Esophagus muscularis mucosa (tissue), 4 donors: ENCODE measurements at regions not wholly inside any gene's neighbourhood (a gene's known extent, or its start where the extent isn't known, plus 50 kb on each side); places are given as distances from the start of the nearest gene placed in this dataset.

Experiments
- CTCF ChIP-seq, 3 experiments: fragments of 200-600 bp in 2 of 3; fragments of 450-650 bp in 1 of 3; sonication (generic) in 2 of 3; IDR thresholded peaks; one replicate each; pipeline ENCODE4 v1.5.1; 2017 to 2019; ENCODE audit warnings: antibody characterized with exemption in 3 of 3, mild to moderate bottlenecking in 2 of 3, moderate library complexity in 1 of 3
- EP300 ChIP-seq: sonication (generic); formaldehyde crosslinking; IDR thresholded peaks from one replicate; pipeline ENCODE4 v1.6.1; 2017; ENCODE audit warnings: antibody characterized with exemption
- POLR2AphosphoS5 ChIP-seq, 2 donors: sonication (generic); formaldehyde crosslinking; IDR thresholded peaks; one replicate each; pipeline ENCODE4 v1.6.1; 2017; ENCODE audit warnings: antibody characterized with exemption in 2 of 2

DNA sequence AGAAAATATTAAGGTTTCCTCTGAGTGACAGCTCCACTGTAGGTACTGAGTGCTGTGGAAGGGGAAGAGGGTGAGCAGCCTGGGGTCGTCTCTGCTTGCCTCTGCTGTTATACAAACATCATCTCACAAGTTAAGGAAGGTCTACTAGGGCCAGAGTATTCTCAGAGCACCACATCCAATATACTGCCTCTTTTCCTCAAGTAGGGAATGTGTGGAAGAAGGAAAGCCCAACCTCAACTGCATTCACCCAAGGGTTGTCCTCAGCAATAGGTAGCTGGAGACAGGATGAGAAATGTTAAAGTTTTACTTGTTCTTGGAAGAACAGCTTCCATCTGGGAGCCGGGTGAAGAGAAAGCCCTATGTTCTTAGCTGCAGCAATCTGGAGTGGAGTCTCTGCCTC, 1062.3 kb upstream of the CDH10 start:
- TF ChIP-seq CTCF (IDR thresholded peaks at IDR 0.05) (no peak), EP300 (no peak), POLR2AphosphoS5 (IDR thresholded peaks at IDR 0.05) (no peak)
